Islet of Langerhans (tissue), 1 donor: ENCODE measurements at regions not wholly inside any gene's neighbourhood (a gene's known extent, or its start where the extent isn't known, plus 50 kb on each side); places are given as distances from the start of the nearest gene placed in this dataset.
"Not testable (repeated sequence)": the region's sequence is repeated elsewhere in the genome, so short reads cannot be mapped to it uniquely, and the experiment has no call there.

ENCODE experiments used
- FAIRE-seq: peaks from one replicate; lab custom pipeline; 2011; peaks lifted over from hg19 to GRCh38; lab: Jason Lieb, UNC

DNA sequence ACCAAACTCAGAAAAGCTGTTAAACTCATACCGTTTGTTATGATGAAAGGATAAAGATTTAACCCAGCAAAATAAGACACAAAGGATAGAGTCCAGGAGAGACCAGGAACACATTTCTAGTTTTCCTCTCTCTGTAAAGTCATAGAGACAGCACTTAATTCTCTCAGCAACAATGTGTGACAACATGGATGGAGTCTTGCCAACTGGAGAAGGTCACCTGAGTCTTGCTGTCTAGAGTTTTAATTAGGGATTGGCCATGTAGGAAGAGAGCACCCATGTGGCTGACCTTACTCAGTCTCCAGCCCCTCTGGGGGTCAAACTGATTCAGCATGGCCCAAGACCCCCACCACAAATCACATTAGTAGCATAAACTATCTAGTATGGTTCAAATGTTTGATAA lies 151.0 kb upstream of the ATF7IP start:
- FAIRE-seq = no peak

DNA sequence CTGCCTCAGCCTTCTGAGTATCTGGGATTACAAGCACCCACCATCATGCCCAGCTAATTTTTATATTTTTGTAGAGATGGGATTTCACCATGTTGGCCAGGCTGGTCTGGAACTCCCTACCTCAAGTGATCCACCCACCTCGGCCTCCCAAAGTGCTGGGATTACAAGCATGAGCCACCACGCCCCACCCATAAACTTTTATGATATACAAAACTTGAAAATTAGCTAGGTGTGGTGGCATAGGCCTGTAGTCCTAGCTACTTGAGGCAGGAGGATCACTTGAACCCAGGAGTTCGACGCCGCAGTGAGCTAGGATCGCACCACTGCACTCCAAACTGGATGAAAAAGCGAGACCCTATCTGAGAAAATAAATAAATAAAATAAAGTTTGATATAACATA lies 149.5 kb upstream of the ATF7IP start:
- not testable (repeated sequence) for FAIRE-seq

DNA sequence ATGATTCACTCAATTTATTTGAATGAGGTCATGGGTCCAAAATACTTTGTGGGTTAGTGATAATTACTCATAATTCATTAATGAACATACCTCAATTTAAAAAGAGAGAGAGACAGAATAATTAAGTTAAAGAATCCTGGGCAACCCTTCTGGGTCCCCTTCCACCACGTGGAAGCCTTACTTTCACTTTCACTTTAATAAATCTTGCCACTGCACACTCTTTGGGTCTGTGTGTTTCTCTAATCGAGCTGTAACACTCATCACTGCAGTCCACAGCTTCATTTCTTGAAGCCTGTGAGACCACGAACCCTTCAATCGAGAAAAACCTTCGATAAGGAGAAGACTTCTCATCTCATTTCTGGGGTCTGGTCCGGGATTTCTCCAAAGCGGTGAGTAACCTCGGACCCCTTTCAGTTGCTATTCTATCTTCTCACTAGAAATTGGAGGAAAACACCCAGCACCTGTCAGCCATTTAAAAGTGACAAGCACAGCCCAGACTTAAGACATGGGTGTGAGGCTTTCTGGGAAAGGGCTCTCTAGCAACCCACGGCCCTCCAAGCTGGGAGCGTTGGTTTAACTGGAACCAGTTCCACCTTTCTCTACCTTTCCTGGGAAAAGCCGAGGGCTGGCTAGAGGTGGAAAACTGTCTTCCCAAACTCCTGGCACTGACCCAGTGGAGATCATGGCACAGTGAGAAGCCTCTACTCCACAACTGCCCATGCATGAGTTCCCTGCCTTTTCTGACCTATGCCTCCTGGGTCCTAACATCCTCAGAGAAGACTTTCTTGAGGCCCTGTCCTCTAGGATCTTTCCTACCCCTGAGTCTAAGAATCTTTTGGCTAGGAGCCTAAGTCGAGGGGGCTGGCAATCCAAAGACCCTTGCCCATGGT lies 148.8 kb upstream of the ATF7IP start:
- no peak for FAIRE-seq

DNA sequence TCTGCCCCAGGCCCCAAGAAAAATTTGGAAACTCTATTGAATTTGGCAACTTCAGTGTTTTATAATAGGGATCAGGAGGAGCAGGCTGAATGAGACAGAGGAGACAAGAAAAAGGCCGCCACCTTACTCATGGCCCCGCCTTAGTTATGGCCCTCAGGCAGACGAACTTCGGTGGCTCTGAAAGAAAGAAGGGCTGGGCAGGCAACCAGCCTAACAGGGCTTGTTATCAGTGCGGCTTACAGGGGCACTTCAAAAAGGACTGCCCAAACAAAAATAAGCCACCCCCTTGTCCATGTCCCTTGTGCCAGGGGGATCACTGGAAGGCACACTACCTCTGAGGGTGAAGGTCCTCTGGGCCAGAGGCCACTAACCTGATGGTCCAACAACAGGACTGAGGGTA lies 146.3 kb upstream of the ATF7IP start:
- no peak for FAIRE-seq

DNA sequence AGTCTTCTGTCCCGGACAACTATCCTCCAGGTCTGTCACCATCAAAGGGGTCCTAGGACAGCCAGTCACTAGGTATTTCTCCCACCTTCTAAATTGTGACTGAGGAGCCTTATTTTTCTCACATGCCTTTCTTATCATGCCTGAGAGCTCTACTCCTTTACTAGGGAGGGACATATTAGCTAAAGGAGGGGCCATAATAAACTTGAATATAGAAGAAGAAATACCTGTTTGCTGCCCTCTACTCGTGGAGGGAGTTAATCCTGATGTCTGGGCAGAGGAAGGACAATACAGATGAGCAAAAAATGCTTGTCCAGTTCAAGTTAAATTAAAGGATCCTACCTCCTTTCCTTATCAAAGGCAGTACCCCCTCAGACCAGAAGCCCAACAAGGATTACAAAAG lies 145.8 kb upstream of the ATF7IP start:
- FAIRE-seq = not testable (repeated sequence)

DNA sequence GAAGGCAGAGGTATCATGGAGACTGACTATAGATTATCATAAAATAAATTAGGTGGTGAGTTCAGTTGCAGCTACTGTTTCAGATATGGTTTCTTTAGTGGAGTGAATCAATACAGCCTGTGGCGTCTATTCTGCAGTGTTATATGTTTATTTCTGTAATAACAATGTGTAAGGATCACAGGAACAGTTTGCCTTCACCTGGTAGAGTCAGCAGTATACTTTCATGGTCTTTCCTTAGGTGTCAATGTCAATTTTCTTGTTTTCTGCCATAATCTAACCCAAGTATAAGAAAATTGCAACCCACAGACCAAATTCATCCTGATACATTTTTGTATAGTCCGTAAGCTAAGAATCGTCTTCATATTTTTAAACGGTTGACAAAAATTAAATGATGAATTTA lies 140.4 kb upstream of the ATF7IP start:
- no peak for FAIRE-seq

DNA sequence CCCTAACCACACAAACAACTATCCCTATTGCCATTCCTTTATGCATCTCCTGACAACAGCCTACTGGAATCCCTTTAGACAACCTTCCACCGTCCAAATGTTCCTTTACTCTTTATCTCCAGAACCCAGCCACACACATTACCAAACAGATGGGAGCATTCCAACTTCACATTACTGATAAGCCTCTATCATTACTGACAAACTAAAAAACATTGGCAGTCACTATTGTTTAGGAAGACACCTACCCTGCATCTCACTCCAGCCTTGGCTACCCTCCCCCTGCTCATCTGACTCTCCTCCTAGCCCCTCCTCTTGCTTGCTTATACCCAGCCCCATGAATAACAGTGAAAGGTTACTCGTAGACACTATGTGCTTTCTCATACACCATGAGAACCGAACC lies 130.3 kb upstream of the ATF7IP start:
- FAIRE-seq = not testable (repeated sequence)

DNA sequence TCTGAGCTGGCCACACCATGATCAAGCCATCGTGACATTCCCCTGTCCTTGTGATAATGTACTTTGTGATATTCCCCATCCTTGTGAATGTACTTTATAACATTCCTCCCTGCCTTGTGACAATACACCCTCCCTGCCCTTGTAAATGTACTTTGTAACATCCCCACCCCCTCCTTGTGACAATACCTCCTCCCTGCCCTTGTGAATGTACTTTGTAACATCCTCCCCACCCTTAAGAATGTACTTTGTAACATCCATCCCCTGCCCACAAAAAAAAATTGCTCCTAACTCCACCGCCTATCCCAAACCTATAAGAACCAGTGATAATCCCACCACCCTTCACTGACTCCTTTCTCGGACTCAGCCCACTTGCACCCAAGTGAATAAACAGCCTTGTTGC lies 128.8 kb upstream of the ATF7IP start:
- not testable (repeated sequence) for FAIRE-seq

DNA sequence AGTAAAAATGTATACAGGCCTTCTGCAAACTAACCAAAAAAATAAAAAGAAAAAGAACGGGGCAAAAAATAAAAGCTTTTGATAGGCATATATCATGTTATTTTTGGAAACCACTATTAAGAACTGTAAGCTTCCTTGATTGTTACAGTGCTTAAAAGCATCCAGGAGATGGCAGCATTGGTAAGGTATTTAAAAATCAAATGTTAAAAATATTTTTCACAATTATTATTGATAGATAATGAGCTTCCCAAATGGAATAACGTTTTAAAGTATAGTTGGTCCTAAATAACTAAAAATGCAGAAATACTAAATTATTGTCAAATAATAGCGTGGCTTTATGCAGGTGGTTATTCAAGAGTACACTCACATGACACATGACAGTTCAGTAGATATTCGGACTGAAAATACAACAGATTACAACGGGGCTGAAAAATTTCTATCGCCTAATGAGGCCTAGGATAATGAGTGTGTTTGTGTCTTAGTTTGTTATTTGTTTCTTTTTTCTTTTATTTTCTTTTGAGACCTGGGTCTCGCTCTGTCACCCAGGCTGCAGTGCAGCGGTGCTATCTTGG lies 127.2 kb upstream of the ATF7IP start:
- FAIRE-seq = peak; percentile 96

DNA sequence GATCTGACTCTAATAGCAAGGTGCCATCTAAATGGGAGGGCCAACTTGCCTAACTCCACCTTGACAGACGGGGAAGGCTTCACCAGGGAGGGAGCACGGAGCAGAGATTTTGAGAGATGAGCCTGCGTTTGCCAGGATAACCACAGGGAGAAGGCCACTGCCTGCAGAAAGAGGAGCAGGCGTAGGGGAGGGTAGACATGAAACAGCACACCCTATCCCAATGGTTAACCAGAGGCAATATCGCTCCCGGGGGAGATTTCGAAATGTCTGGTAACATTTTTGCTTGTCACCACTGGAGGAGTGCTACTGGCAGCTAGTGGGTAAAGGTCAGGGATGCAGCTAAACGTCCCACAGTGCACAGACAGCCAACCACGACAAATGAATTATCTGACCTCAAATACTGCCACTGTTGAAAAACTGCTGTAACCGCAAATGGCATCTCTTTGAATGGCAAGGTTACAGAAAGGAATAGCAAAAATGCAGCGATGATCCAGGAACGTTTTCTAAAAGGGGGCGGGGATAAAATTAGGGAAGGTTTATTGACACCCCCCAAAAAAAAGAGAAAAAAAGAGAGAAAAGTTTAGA lies 126.0 kb upstream of the ATF7IP start:
- no peak for FAIRE-seq

DNA sequence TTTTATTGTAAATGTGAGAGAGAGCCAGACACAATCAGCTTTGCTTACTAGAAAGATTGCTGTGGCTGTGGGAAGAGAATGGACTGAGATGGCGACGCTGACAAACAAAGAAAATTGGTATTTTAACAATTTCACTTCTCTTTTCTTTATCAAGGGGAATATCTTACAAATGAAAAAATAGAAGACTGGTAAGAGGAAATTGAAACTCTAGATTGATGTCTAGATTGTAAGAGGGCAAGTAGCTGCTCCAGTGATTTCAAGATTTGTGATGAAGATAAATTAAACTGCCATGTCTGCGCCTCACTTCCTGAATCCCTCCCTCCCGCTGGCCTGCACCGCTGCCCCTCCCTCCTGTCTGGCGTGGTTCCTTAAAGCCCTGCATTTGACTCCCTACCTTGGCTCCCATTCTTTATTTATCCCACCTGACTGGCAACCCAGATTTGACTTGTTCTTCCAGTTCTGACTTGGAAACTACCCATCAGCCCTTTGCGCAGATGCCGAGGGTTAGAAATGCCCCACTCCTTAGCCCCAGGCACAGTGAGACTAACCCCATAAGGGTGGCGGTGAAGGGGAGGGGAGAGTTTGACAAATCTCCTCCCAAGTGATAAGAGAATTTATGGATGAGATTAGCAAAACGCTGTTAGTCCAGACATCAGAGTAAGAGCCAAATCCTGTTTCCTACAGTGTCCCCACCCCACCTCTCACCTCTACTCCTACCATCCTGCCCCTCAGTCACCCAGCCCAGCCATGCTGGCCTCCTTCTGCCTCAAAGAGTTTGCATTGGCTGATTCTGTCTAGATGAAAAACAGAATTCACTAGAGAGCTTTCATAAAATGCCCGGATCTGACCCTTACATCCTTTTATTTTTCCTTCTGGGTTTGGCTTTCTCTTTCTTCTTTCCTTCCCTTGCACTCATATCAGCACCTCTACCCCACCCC lies 125.3 kb upstream of the ATF7IP start:
- FAIRE-seq = no peak

DNA sequence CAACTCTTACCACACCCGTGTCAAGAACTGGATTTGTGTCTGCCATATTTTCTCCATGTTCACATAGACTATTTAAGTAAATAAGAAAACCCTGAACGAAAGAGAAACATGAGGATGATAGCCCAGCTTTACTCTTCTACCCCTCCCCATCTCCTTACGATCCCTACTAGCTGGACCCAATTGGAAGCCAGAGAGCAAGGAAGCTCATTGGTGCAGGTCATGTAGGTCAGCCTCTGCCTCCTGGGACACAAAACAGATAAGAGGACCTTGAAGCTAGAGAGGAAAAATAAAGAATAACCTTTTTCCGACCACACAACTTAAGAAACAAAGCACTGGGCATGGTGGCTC lies 124.6 kb upstream of the ATF7IP start:
- FAIRE-seq = no peak

DNA sequence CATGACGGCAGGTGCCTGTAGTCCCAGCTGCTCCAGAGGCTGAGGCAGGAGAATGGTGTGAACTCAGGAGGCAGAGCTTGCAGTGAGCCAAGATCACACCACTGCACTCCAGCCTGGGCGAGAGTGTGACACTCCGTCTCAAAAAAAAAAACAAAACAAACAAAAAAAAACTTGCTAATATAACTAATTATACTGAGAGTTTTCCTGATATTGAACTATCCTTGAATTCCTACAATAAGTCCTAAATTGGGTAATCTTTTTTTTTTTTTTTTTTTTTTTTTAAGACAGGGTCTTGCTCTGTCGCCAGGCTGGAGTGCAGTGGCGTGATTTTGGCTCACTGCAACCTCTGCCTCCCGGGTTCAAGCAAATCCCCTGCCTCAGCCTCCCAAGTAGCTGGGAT lies 122.7 kb upstream of the ATF7IP start:
- FAIRE-seq = not testable (repeated sequence)

DNA sequence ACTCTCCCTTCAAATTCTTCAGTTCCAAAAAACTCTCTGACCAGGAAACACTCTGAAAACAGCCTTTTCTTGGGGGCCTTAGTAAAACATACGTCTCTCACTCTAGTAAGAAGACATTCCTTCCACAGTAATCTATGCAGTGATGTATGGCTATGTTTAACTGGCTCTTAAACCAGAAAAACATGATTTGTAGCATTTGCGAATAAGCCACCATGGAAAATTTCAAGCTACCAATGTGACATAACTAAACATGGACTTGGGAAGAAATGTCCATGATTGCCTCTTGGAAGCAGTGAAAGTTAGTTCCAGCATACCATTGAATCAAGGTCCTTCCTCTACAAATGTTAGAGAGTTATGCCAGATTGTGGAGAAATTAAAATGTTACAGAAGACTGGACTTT lies 121.5 kb upstream of the ATF7IP start:
- no peak for FAIRE-seq

DNA sequence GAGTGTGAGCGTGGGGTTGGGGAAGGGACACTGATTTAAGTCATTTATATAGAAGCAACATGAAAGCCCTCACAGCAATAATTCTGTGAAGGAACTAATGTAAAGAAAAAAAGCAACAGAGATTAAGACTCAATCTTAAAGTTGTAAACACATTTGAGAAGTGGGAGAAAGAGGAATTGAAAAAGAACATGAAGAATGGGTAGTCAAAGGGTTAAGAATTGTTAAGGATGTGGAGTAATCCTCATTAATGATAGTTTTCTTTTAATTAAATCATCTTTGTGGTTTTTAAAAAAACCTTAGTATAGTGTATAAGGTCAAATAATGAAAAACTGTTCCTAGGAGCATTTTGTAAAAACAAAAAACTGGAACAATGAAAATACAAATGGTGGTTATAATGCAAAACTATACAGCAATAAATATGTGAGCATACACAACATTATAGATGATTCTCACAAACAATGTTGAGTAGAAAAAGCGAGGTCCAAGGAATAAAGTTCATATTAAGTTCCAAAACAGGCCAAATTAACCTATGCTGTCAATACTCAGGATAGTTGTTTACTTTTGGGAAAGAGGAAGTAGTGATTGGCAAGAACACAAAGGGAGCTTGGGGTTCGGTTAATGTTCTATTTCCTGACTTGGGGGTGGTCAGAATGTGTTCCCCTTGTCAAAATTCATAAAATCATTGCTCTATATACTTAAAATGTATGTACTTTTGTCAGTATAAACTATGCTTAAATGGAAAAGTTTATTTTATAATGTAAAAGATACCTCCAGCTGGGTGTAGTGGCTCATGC lies 120.4 kb upstream of the ATF7IP start:
- no peak for FAIRE-seq

DNA sequence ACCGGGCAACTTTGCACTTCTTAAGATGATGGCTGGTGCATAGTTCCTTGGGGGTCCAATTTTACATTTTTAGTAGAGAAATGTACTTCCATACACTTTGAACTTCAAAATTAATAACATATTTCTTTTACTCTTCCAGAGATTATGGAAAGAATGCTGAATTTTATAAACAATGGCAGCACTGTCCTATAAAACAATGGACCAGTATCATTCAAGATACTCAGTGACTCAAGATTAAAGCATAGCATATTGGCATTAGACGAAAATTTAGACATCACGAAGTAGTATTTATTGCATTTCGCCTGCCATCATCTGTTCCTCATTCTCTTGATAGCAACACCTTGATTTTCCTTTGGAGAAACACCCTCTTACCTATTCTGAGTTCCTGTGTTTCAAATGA lies 118.3 kb upstream of the ATF7IP start:
- FAIRE-seq = no peak

DNA sequence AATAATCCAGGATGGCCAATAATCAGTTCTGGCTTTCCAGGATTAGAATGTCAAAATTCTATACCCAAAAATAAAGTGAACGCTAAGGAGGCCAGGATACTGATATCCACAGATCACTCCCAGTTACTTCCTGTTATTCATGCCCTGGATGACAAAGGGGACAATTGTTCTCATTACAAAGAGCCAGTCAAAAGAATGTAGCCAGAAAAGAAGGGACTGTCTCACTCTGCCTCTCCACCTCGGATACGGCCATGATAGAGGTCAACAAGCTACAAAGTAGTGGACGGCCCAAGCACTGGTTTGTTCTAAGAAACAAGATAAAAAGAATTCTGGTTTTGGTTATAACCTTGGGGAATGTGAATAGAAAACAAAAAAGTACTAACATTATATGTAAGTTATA lies 116.1 kb upstream of the ATF7IP start:
- FAIRE-seq = no peak

DNA sequence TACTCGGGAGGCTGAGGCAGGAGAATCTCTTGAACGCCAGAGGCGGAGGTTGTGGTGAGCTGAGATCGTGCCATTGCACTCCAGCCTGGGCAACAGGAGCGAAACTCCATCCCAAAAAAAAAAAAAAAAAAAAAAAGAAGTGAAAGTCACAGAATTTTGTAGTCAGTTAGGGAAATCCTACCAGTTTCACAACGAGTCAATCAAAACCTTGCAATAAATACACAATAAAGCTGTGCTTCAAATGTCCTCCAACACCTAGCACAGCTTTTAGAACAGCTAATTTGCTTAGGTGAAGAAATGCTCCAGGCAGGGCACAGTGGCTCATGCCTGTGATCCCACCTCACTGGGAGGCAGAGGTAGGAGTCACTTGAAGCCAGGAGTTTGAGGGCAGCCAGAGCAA lies 112.8 kb upstream of the ATF7IP start:
- no peak for FAIRE-seq

DNA sequence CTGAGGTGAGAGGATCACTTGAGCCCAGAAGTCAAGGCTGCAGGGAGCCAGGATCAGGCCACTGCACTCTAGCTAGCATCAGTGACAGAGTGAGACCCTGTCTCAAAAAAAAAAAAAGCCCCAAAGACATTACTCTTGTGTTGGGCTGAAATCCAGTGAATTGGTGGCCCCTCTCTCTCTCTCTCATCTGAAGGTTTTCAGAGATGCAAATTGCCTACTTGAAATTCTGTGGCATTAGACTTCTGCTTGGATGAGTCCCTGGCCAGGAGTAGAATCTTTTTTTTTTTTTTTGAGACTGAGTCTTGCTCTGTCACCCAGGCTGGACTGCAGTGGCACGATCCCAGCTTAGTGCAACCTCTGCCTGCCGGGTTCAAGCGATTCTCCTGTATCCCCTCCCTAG lies 112.0 kb upstream of the ATF7IP start:
- FAIRE-seq = no peak

DNA sequence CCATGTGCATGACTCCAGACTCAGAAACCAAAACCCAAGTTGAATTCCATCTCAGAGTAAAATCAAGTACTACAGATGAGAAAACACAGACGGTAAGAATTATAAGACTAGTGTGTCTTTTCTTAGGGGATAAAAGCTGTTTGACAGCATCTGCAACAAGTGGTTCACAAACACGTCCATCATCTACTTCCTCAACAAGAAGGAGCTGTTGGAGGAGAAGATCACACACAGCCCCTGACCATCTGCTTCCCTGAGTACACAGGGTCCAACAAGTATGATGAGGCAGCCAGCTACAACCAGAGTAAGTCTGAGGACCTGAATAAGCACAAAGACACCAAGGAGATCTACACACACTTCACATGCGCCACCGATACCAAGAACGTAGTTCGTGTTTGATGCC lies 110.7 kb upstream of the ATF7IP start:
- FAIRE-seq = no peak

DNA sequence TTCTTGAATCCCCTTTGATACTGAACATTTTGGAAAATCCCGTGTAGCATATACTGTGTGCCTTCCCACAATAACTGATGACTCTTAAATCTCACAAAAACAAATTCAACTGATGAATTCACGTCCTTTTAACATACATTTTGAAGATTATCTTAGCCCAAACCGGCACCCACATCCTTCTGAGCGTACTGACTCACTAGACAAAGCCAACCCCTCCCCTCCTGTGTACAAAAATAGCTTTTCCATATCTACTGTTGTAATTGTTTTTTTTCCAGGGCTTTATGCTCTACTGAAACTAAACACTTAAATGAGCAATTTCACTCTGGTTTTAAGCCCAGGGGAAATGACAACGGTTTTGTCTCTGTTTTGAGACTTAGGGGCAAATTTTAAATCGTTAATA lies 109.4 kb upstream of the ATF7IP start:
- no peak for FAIRE-seq
